ENCODE measurements at regions not wholly inside any gene's neighbourhood (a gene's known extent, or its start where the extent isn't known, plus 50 kb on each side); places are given as distances from the start of the nearest gene placed in this dataset.

- CTCF ChIA-PET, result no interaction called here
- no peak overlapping the region for H3K4me3 ChIP-seq
- no peak overlapping the region for H3K4me2 ChIP-seq
- no peak for DNase-seq (ENCODE audit: low read depth in 1 of 2, low spot score in 1 of 2)
- 7% methylated on average over 3 of the region's 3 CpGs for WGBS (ENCODE audit: missing lambda C conversion rate)
- no peak for TF ChIP-seq REST (IDR thresholded peaks at IDR 0.05)
- no peak for TF ChIP-seq E2F6 (IDR thresholded peaks at IDR 0.05; ENCODE audit: borderline replicate concordance, low read depth)
- no peak for TF ChIP-seq NR3C1 (IDR thresholded peaks at IDR 0.05)
- no peak for TF ChIP-seq HOXB13 (CRISPR knock-in tag; IDR thresholded peaks at IDR 0.05; ENCODE audit: low read depth)
- no peak for TF ChIP-seq FOSB (CRISPR knock-in tag; IDR thresholded peaks at IDR 0.05)
- POLR2A ChIA-PET, result no interaction called here
- FAIRE-seq, result no peak
- ATAC-seq, result no peak
- H3K27ac ChIP-seq, result no peak overlapping the region
- no peaks in the 10 kb centered on the region; the same call in 2 of the 3 replicates for H3K9me3 ChIP-seq
- H3K4me1 ChIP-seq, result no peaks in the 10 kb centered on the region
These were observed 150.7 kb downstream of the DMRT2 start for GRCh38 chr9:1200847-1201251.

GRCh38 chr9:1201262-1201661, 151.1 kb downstream of the DMRT2 start:
- TF ChIP-seq ZSCAN20 (CRISPR knock-in tag; IDR thresholded peaks at IDR 0.05) (no peak), JUN (IDR thresholded peaks at IDR 0.05) (no peak), PHF8 (IDR thresholded peaks at IDR 0.05; ENCODE audit: borderline replicate concordance, low read depth) (no peak), BCL3 (IDR thresholded peaks at IDR 0.05) (no peak), FOSB (CRISPR knock-in tag; IDR thresholded peaks at IDR 0.05) (no peak), CBX8 (IDR thresholded peaks at IDR 0.05) (no peak), USF2 (IDR thresholded peaks at IDR 0.05) (no peak), ZFP36 (IDR thresholded peaks at IDR 0.05; ENCODE audit: borderline replicate concordance, partially characterized antibody) (no peak), JUNB (IDR thresholded peaks at IDR 0.05) (no peak), E2F6 (IDR thresholded peaks at IDR 0.05; ENCODE audit: borderline replicate concordance, low read depth) (no peak), NR3C1 (IDR thresholded peaks at IDR 0.05) (no peak)
- Histone ChIP-seq H3K4me1 (no peaks in the 10 kb centered on the region), H3K9me3 (no peaks in the 10 kb centered on the region; the same call in 2 of the 3 replicates), H3K4me3 (no peak overlapping the region), H3K4me2 (no peak overlapping the region), H3K27ac (no peak overlapping the region)
- ATAC-seq, result no peak
- POLR2A ChIA-PET, result no interaction called here
- 2% methylated on average over 2 of the region's 2 CpGs for WGBS (ENCODE audit: missing lambda C conversion rate)
- FAIRE-seq, result no peak
- CTCF ChIA-PET, result no interaction called here
- no peak for DNase-seq (ENCODE audit: low read depth in 1 of 2, low spot score in 1 of 2)

- DNase-seq (ENCODE audit: low read depth in 1 of 2, low spot score in 1 of 2), result no peak
- no peak overlapping the region for H3K27ac ChIP-seq
- ATAC-seq, result no peak
- no peaks in the 10 kb centered on the region for H3K4me1 ChIP-seq
- H3K4me3 ChIP-seq, result no peak overlapping the region
- H3K9me3 ChIP-seq, result no peaks in the 10 kb centered on the region; the same call in 2 of the 3 replicates
- ChIA-PET POLR2A (no interaction called here), CTCF (no interaction called here)
- FAIRE-seq, result no peak
- no peak overlapping the region for H3K4me2 ChIP-seq
- TF ChIP-seq BHLHE40 (IDR thresholded peaks at IDR 0.05; ENCODE audit: low read depth, low read length) (no peak), RNF2 (IDR thresholded peaks at IDR 0.05; ENCODE audit: borderline replicate concordance, low read depth) (no peak), ZNF302 (CRISPR knock-in tag; IDR thresholded peaks at IDR 0.05) (no peak), PHF8 (IDR thresholded peaks at IDR 0.05; ENCODE audit: borderline replicate concordance, low read depth) (no peak), HOXB13 (CRISPR knock-in tag; IDR thresholded peaks at IDR 0.05; ENCODE audit: low read depth) (no peak), MAX (IDR thresholded peaks at IDR 0.05) (no peak), CBX2 (IDR thresholded peaks at IDR 0.05; ENCODE audit: borderline replicate concordance, low read depth) (no peak), GATA3 (IDR thresholded peaks at IDR 0.05; ENCODE audit: borderline replicate concordance) (no peak)
- 33% methylated on average over 8 of the region's 8 CpGs for WGBS (ENCODE audit: missing lambda C conversion rate)
These were observed 151.7 kb downstream of the DMRT2 start for GRCh38 chr9:1201901-1202300.

Measured in A549 (cell line).